ENCODE measurements at regions not wholly inside any gene's neighbourhood (a gene's known extent, or its start where the extent isn't known, plus 50 kb on each side); places are given as distances from the start of the nearest gene placed in this dataset.

DNA sequence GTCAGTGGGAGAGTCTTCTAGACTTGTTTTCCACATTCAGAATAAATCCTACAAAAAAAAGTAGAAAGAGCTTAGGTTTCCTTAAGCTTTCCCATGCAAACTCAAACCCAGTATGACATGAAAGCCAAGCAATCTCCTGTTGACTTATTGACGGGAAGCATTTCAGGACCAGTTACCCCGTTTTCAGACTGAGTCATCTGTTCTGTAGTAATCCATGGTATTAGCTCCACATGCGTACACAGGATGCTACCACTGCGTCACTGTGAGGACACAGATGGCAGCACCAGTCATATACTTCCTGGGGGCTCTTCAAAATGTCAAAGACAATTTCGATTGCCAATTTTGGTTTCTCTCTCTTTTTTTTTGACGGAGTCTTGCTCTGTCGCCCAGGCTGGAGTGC lies 224.9 kb upstream of the MAD2L1 start:
- Histone ChIP-seq H3K36me3 (ENCODE audit: insufficient read depth, insufficient read length, low read length) (no peaks in the 10 kb centered on the region), H3K9ac (ENCODE audit: insufficient read length, low read depth) (no peak overlapping the region), H3K4me3 (ENCODE audit: insufficient read length, low read depth) (no peak overlapping the region), H3K4me1 (ENCODE audit: insufficient read depth, insufficient read length) (no peaks in the 10 kb centered on the region), H3K27me3 (ENCODE audit: insufficient read depth, insufficient read length) (no peaks in the 10 kb centered on the region), H3K9me3 (ENCODE audit: insufficient read depth, low read length) (no peaks in the 10 kb centered on the region)
- TF ChIP-seq SUZ12 (IDR thresholded peaks at IDR 0.05; ENCODE audit: extremely low read depth, insufficient read depth, insufficient read length) (no peak), YY1 (IDR thresholded peaks at IDR 0.05; ENCODE audit: insufficient read depth, insufficient read length) (no peak), ZNF274 (IDR thresholded peaks at IDR 0.05; ENCODE audit: low read depth, low read length) (no peak)
- DNase-seq (ENCODE audit: low read depth, low spot score) = no peak

- DNase-seq (ENCODE audit: low read depth, low spot score) = no peak
- no peaks in the 10 kb centered on the region for H3K4me1 ChIP-seq (ENCODE audit: insufficient read depth, insufficient read length)
- no peak for TF ChIP-seq ZNF274 (IDR thresholded peaks at IDR 0.05; ENCODE audit: low read depth, low read length)
- TF ChIP-seq SUZ12 (IDR thresholded peaks at IDR 0.05; ENCODE audit: extremely low read depth, insufficient read depth, insufficient read length) = no peak
- no peak for TF ChIP-seq YY1 (IDR thresholded peaks at IDR 0.05; ENCODE audit: insufficient read depth, insufficient read length)
Measured at GRCh38 chr4:120290553-120290952, 223.9 kb upstream of the MAD2L1 start.

DNA sequence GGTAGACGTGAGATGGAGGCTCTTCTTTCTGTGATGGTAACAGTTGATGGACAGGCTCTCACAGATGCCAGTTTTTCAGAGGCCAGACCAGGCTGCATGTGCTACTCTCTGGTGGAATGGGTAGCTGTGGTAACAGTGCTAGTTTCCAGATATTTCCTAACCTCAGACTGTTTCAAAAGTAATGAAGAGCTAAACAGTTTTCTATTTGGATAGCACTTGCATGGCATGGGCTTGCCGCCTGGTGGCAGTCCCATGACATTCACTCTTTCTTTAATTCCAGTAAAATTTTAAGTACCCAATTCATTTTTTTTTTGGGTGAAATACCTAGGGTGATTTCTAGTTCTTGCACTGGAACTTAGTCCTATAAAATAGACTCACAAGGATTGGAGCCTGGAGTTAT lies 220.2 kb upstream of the MAD2L1 start:
- H3K9ac ChIP-seq (ENCODE audit: insufficient read length, low read depth) = no peak overlapping the region
- no peak overlapping the region for H3K4me3 ChIP-seq (ENCODE audit: insufficient read length, low read depth)
- H3K36me3 ChIP-seq (ENCODE audit: insufficient read depth, insufficient read length, low read length) = no peaks in the 10 kb centered on the region
- H3K9me3 ChIP-seq (ENCODE audit: insufficient read depth, low read length) = no peaks in the 10 kb centered on the region
- DNase-seq (ENCODE audit: low read depth, low spot score) = no peak
- H3K27me3 ChIP-seq (ENCODE audit: insufficient read depth, insufficient read length) = no peaks in the 10 kb centered on the region
- no peak for TF ChIP-seq SUZ12 (IDR thresholded peaks at IDR 0.05; ENCODE audit: extremely low read depth, insufficient read depth, insufficient read length)
- no peak for TF ChIP-seq YY1 (IDR thresholded peaks at IDR 0.05; ENCODE audit: insufficient read depth, insufficient read length)
- TF ChIP-seq ZNF274 (IDR thresholded peaks at IDR 0.05; ENCODE audit: low read depth, low read length) = no peak
- no peaks in the 10 kb centered on the region for H3K4me1 ChIP-seq (ENCODE audit: insufficient read depth, insufficient read length)

More at GRCh38 chr4:120290553-120290952, 223.9 kb upstream of the MAD2L1 start:
- Histone ChIP-seq H3K9me3 (ENCODE audit: insufficient read depth, low read length) (no peaks in the 10 kb centered on the region), H3K27me3 (ENCODE audit: insufficient read depth, insufficient read length) (no peaks in the 10 kb centered on the region), H3K9ac (ENCODE audit: insufficient read length, low read depth) (no peak overlapping the region), H3K36me3 (ENCODE audit: insufficient read depth, insufficient read length, low read length) (no peaks in the 10 kb centered on the region), H3K4me3 (ENCODE audit: insufficient read length, low read depth) (no peak overlapping the region)

- H3K9me3 ChIP-seq (ENCODE audit: insufficient read depth, low read length) = no peaks in the 10 kb centered on the region
- no peaks in the 10 kb centered on the region for H3K27me3 ChIP-seq (ENCODE audit: insufficient read depth, insufficient read length)
- H3K4me3 ChIP-seq (ENCODE audit: insufficient read length, low read depth) = no peak overlapping the region
- H3K9ac ChIP-seq (ENCODE audit: insufficient read length, low read depth) = no peak overlapping the region
- TF ChIP-seq SUZ12 (IDR thresholded peaks at IDR 0.05; ENCODE audit: extremely low read depth, insufficient read depth, insufficient read length) = no peak
- no peak for TF ChIP-seq YY1 (IDR thresholded peaks at IDR 0.05; ENCODE audit: insufficient read depth, insufficient read length)
- no peak for TF ChIP-seq ZNF274 (IDR thresholded peaks at IDR 0.05; ENCODE audit: low read depth, low read length)
- H3K36me3 ChIP-seq (ENCODE audit: insufficient read depth, insufficient read length, low read length) = no peaks in the 10 kb centered on the region
- no peaks in the 10 kb centered on the region for H3K4me1 ChIP-seq (ENCODE audit: insufficient read depth, insufficient read length)
- DNase-seq (ENCODE audit: low read depth, low spot score) = no peak
Measured at GRCh38 chr4:120281581-120281980, 214.9 kb upstream of the MAD2L1 start.

GRCh38 chr4:120277391-120277790 lies 210.7 kb upstream of the MAD2L1 start:
- no peak for DNase-seq (ENCODE audit: low read depth, low spot score)
- Histone ChIP-seq H3K4me1 (ENCODE audit: insufficient read depth, insufficient read length) (no peaks in the 10 kb centered on the region), H3K27me3 (ENCODE audit: insufficient read depth, insufficient read length) (no peaks in the 10 kb centered on the region), H3K4me3 (ENCODE audit: insufficient read length, low read depth) (no peak overlapping the region), H3K9me3 (ENCODE audit: insufficient read depth, low read length) (no peaks in the 10 kb centered on the region), H3K9ac (ENCODE audit: insufficient read length, low read depth) (no peak overlapping the region), H3K36me3 (ENCODE audit: insufficient read depth, insufficient read length, low read length) (no peaks in the 10 kb centered on the region)
- TF ChIP-seq YY1 (IDR thresholded peaks at IDR 0.05; ENCODE audit: insufficient read depth, insufficient read length) = no peak
- TF ChIP-seq SUZ12 (IDR thresholded peaks at IDR 0.05; ENCODE audit: extremely low read depth, insufficient read depth, insufficient read length) = no peak
- TF ChIP-seq ZNF274 (IDR thresholded peaks at IDR 0.05; ENCODE audit: low read depth, low read length) = no peak

GRCh38 chr4:120266602-120267001 lies 200.0 kb upstream of the MAD2L1 start:
- no peak for DNase-seq (ENCODE audit: low read depth, low spot score)
- no peaks in the 10 kb centered on the region for H3K9me3 ChIP-seq (ENCODE audit: insufficient read depth, low read length)

GRCh38 chr4:120263618-120264017 lies 197.0 kb upstream of the MAD2L1 start:
- H3K4me3 ChIP-seq (ENCODE audit: insufficient read length, low read depth) = no peak overlapping the region
- TF ChIP-seq YY1 (IDR thresholded peaks at IDR 0.05; ENCODE audit: insufficient read depth, insufficient read length) (no peak), SUZ12 (IDR thresholded peaks at IDR 0.05; ENCODE audit: extremely low read depth, insufficient read depth, insufficient read length) (no peak), ZNF274 (IDR thresholded peaks at IDR 0.05; ENCODE audit: low read depth, low read length) (no peak)
- no peaks in the 10 kb centered on the region for H3K36me3 ChIP-seq (ENCODE audit: insufficient read depth, insufficient read length, low read length)
- H3K9ac ChIP-seq (ENCODE audit: insufficient read length, low read depth) = no peak overlapping the region
- DNase-seq (ENCODE audit: low read depth, low spot score) = peak; percentile 8
- no peaks in the 10 kb centered on the region for H3K4me1 ChIP-seq (ENCODE audit: insufficient read depth, insufficient read length)
- H3K27me3 ChIP-seq (ENCODE audit: insufficient read depth, insufficient read length) = no peaks in the 10 kb centered on the region
- H3K9me3 ChIP-seq (ENCODE audit: insufficient read depth, low read length) = no peaks in the 10 kb centered on the region

More at GRCh38 chr4:120266602-120267001, 200.0 kb upstream of the MAD2L1 start:
- H3K4me3 ChIP-seq (ENCODE audit: insufficient read length, low read depth) = no peak overlapping the region
- TF ChIP-seq ZNF274 (IDR thresholded peaks at IDR 0.05; ENCODE audit: low read depth, low read length) (no peak), SUZ12 (IDR thresholded peaks at IDR 0.05; ENCODE audit: extremely low read depth, insufficient read depth, insufficient read length) (no peak), YY1 (IDR thresholded peaks at IDR 0.05; ENCODE audit: insufficient read depth, insufficient read length) (no peak)
- H3K27me3 ChIP-seq (ENCODE audit: insufficient read depth, insufficient read length) = no peaks in the 10 kb centered on the region
- no peaks in the 10 kb centered on the region for H3K4me1 ChIP-seq (ENCODE audit: insufficient read depth, insufficient read length)
- no peaks in the 10 kb centered on the region for H3K36me3 ChIP-seq (ENCODE audit: insufficient read depth, insufficient read length, low read length)
- H3K9ac ChIP-seq (ENCODE audit: insufficient read length, low read depth) = no peak overlapping the region
